ENCODE measurements at regions not wholly inside any gene's neighbourhood (a gene's known extent, or its start where the extent isn't known, plus 50 kb on each side); places are given as distances from the start of the nearest gene placed in this dataset.
"Not testable (repeated sequence)": the region's sequence is repeated elsewhere in the genome, so short reads cannot be mapped to it uniquely, and the experiment has no call there.

- DNase-seq = not testable (repeated sequence)
These were observed 185.8 kb downstream of the NPIPB11 start for GRCh38 chr16:29220647-29221191.

- DNase-seq = not testable (repeated sequence)
These were observed 186.4 kb downstream of the NPIPB11 start for GRCh38 chr16:29219966-29220646.

GRCh38 chr16:29219562-29219961, 186.9 kb downstream of the NPIPB11 start:
- DNase-seq = not testable (repeated sequence)

DNA sequence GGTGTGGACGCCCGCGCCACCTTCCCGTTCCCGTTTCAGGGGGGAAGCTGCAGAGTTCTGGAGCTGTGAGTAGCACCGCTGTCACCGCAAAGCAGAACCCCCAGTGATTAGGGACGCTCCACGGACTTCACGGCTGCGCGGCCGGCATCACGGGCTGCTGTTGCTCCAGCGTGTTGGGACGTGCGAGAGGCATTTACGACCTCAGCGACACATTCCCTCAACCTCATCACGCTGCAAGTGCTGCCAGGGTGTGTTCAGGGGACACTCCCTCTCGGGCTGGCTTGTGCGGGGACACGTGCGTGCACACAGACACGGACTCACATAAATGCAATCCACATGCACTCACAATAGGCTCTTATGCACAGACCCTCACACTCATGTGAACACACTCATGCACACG, 187.9 kb downstream of the NPIPB11 start:
- DNase-seq = not testable (repeated sequence)

DNA sequence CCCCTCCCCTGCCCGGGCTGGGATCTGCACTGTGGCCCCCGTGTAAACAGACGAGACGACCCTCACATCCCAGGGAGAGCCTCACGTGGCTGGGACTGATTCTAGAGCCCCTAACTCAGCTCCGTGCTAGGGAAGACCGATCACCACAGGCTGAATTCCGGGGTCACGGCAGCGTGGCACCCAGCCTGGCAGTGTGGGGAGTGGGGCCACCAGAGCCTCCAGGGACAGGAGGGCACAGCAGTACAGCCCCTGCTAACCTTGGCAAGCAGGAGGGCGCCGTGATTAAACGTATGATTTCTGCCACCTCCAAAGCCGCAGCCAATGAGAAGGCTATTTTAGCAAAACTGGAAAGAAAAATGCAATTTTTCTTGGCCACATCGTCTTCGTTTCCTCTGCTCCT, 188.3 kb downstream of the NPIPB11 start:
- not testable (repeated sequence) for DNase-seq

DNA sequence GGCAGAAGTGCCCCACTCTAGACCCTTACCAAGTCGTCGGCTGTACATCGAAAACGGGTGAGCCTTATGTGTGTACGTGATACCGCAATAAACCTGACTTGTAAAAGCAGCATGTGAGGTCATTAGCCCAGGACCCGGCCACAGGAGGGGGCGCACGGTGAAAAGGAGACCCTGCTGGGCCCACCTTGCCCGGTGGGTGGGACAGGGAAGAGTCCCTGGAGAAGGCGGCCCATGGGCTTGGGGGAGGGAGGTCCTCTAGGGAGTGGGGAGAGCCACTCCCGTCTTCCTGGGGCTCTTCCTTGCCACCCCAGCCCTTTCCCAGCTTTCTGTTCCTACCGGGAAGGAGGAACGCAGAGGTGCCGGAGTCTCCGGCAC, 188.8 kb downstream of the NPIPB11 start:
- DNase-seq = not testable (repeated sequence)

- DNase-seq = peak in 1 of 56 donors; percentile 2
These were observed 189.3 kb downstream of the NPIPB11 start for GRCh38 chr16:29217104-29217751.

- DNase-seq = not testable (repeated sequence)
These were observed 192.7 kb downstream of the NPIPB11 start for GRCh38 chr16:29213770-29214169.

DNA sequence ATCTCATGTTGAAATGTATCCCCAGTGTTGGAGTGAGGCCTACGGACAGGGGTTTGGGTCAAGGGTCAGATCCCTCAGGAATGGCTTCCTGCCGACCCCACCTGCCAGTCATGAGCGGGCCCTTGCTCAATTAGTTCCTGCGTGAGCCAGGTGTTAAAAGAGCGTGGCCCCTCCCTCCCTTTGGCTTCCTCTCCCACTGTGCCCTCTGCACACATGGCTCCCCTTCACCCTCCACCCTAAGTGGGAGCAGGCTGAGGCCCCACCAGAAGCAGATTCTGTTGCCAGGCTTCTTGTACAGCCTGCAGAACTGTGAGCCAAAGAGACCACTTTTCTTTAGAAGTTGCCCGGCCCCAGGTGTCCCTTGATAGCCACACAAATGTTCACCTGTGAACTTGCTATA, 193.3 kb downstream of the NPIPB11 start:
- DNase-seq = not testable (repeated sequence)

DNA sequence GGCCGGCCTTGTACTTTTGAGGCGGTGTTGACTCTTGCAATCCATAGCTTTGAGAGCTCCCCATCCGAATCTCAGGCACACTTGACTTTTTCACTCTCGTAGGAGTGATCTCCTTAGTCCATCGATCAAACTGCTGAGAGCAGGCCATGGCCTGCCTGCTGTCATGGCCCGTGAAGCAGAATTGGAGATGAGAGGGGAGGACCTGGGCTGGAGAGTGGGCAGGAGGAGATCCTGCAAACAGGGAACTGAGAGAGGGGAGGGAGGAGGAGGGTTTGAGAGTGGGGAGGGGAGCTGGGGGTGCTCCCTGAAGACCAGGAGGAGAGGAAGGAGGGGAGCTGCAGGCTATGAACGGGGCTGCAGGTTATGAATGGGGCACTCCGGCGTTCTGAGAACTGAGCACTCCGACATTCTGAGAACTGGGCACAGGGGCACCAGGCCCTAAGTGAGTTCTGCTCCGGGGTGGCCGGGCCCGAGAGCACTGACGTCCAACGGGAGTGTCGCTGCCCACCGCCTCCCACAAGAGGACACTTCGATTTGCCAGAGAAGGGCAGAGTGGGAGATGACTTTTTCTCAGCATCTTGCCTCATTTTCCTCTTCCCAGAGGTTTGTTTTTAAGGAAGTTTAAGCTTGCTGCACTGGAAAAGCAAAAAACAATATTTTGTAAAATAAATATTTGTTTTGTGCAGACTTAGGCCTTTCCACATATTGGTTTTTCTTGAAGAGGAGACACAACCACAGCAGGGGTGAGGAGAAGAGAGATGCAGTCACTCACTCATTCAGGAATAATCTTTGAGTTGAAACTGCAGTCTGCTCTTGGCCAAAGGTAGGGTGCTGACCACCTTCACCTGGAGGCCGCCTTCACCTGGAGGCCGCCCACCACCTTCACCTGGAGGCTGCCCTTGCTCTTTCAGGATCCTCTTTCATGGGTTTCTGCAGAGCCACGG, 194.2 kb downstream of the NPIPB11 start:
- DNase-seq = not testable (repeated sequence)

- DNase-seq = not testable (repeated sequence)
These were observed 195.1 kb downstream of the NPIPB11 start for GRCh38 chr16:29211456-29211855.

- not testable (repeated sequence) for DNase-seq
These were observed 196.0 kb downstream of the NPIPB11 start for GRCh38 chr16:29210299-29211150.

- DNase-seq = not testable (repeated sequence)
These were observed 200.4 kb downstream of the NPIPB11 start for GRCh38 chr16:29206120-29206519.

- not testable (repeated sequence) for DNase-seq
These were observed 201.4 kb downstream of the NPIPB11 start for GRCh38 chr16:29205151-29205550.

DNA sequence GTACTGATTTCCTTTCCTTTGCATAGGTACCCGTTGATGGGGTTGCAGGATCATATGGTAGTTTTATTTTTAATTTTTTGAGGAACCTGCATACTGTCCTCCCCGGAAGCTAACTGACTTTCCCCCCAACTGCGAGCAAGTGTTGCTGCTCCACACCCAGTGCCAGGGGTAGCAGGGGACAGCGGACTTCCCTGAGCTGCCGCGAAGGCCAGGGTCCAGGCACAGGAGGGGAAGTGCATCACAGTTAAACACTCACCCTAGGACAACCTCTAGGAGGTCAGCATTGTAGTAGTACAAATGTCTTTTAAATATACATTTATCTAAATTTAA, 201.7 kb downstream of the NPIPB11 start:
- no peak for DNase-seq

DNA sequence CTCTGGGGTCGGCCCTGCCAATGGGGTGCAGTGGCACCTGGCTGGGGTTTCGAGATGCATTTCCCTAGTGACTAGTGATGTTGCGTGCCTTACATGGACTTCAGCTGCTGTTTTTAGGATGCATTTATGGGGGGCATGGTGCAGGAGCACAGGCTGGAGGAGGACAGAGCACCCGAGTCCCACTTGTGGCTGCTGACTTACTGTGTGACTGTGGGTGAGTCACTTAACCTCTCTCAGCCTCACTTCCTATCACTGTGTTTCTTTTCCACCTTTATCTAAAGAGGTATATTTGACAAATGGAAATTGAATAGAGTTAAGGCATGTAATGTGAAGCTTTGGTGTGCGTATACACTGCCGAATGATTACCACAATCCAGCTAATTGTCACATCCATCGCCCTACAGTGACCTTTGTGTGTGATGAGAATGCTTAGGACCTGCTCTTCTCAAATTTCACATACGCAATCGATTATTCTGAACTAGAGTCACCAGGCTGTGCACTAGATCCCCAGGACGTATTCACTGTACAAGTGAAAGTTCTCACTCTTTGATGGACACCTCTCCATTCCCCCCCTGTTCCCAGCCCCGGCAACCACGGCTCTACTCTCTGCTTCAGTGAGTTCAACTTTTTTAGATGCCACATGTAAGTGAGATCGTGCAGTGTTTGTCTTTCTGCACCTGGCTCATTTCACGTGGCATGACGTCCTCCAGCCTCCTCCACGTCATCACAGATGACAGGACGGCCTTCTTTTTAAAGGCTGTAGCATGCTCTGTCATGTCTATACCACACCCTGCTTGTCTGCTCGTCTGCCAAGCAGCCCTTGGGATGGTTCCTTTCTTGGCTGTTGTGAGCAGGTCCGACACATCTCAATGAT, 202.3 kb downstream of the NPIPB11 start:
- not testable (repeated sequence) for DNase-seq

- DNase-seq = not testable (repeated sequence)
These were observed 203.2 kb downstream of the NPIPB11 start for GRCh38 chr16:29203046-29203932.

DNA sequence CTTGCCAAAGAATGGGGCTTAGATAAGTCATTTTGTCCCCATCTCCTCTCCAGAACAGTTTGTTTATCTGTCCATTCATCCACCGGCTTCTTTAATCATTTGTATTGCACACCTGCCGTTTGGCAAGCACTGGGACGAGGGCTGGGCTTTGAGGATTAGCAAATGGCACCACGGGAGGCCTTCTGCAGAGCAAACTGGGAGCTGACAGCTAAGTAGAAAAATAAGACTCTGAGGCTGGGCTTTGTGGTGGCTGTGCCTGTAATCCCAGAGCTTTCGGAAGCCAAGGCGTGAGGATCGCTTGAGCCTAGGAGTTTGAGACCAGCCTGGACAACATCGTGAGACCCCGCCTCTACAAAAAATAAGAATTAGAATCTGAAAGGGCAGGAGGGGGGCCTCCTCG, 203.9 kb downstream of the NPIPB11 start:
- DNase-seq = not testable (repeated sequence)

Data from amygdala (tissue), 56 donors.